Ovary (tissue), 3 donors: ENCODE measurements at regions not wholly inside any gene's neighbourhood (a gene's known extent, or its start where the extent isn't known, plus 50 kb on each side); places are given as distances from the start of the nearest gene placed in this dataset.

Experiments used
- EP300 ChIP-seq: sonication (generic); formaldehyde crosslinking; IDR thresholded peaks from one replicate; pipeline ENCODE4 v1.6.1; 2017; ENCODE audit warnings: antibody characterized with exemption
- POLR2A ChIP-seq: fragments of 450-650 bp; IDR thresholded peaks from one replicate; pipeline ENCODE4 v1.6.1; 2017; ENCODE audit warnings: antibody characterized with exemption, mild to moderate bottlenecking, moderate library complexity
- TF ChIP-seq, protein P1 (sequence below), 3 donors: fragments of 450-650 bp in 2 of 3; fragments of 200-600 bp in 1 of 3; IDR thresholded peaks; one replicate each; pipeline versions ENCODE4 v1.5.1 to v1.8.0; 2016 to 2022; ENCODE audit warnings: antibody characterized with exemption in 3 of 3, mild to moderate bottlenecking in 1 of 3
- donor health status: DM: no; HTN: no; CAD: no.

GRCh38 chr13:22432690-22433089 lies 748.1 kb upstream of the SGCG start:
- TF ChIP-seq POLR2A (no peak), EP300 (no peak)
- TF ChIP-seq, protein P1, sequence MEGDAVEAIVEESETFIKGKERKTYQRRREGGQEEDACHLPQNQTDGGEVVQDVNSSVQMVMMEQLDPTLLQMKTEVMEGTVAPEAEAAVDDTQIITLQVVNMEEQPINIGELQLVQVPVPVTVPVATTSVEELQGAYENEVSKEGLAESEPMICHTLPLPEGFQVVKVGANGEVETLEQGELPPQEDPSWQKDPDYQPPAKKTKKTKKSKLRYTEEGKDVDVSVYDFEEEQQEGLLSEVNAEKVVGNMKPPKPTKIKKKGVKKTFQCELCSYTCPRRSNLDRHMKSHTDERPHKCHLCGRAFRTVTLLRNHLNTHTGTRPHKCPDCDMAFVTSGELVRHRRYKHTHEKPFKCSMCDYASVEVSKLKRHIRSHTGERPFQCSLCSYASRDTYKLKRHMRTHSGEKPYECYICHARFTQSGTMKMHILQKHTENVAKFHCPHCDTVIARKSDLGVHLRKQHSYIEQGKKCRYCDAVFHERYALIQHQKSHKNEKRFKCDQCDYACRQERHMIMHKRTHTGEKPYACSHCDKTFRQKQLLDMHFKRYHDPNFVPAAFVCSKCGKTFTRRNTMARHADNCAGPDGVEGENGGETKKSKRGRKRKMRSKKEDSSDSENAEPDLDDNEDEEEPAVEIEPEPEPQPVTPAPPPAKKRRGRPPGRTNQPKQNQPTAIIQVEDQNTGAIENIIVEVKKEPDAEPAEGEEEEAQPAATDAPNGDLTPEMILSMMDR (IDR thresholded peaks at IDR 0.05): no peak
